DMS53 treated with DMSO at 0.1 percent for 48 hours (cell line): ENCODE measurements at regions not wholly inside any gene's neighbourhood (a gene's known extent, or its start where the extent isn't known, plus 50 kb on each side); places are given as distances from the start of the nearest gene placed in this dataset.

Experiments
- DNase-seq: peaks from one replicate; lab custom pipeline; 2025; ENCODE audit not compliant: unreplicated experiment; lab: John Stamatoyannopoulos, UW

- no peak for DNase-seq
Measured at GRCh38 chr4:13059019-13059418, 425.1 kb downstream of the RAB28 start.

DNA sequence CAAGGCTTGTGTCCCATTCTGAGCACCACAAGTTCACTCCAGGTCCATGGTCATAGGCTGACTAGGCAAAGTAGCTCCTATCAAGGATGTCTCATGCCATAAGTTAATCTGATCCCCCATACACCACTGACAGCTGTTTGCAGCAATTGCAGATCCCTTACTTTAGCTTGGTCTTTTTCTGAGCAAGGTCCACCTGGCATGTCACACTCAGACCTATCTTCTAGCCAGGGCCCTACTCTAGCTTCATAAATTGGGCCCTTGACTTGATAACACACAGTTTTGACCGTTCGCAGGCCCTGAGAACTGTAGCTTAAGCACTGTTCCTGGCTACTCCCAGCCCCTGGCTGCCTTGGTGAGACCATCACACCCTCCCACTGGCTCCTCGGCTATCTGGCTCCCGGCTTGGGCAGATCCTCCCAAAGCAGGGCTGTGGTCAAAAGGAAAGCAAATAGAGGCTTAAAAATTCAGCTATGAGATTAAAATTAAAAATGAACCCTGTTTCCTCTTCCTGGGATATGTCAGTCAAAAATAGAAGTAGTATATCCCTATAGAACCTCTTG is 427.4 kb downstream of the RAB28 start:
- DNase-seq = no peak

GRCh38 chr4:13054420-13054970 is 429.6 kb downstream of the RAB28 start:
- DNase-seq = no peak

DNA sequence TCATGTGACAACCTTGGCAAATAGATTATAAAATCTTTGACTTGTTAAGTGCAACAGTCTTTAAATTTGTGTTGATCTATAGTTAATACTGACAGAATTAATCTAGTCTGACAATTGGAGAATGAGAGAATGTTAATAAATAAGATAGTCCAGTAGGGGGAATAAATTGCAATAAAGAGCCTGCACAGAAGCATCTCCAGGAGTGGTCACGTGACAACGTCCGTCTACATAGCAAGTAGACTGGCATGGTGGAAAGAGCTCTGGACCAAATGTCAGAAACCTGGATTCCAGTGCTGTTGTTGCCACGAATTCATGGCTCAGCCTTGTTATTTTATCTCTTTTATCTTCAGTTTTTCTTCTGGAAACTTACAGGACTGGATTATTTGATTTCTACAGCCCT is 436.5 kb downstream of the RAB28 start:
- no peak for DNase-seq

DNA sequence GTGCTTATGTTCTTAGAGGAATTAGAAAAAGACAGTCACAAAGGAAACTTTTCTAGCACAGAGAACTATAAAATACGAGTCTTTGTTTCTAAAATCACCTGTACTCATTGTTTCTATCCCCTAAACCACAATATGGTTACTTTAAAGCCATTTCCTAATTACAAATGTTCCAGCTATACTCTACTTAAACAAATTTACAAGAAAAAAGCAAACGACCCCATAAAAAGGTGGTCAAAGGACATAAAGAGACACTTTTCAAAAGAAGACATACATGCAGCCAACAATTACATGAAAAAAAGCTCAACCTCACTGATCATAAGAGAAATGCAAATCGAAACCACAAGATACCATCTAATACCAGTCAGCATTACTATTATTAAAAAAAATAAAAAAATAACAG is 447.3 kb downstream of the RAB28 start:
- DNase-seq = no peak

GRCh38 chr4:13032936-13033335 is 451.2 kb downstream of the RAB28 start:
- no peak for DNase-seq

DNA sequence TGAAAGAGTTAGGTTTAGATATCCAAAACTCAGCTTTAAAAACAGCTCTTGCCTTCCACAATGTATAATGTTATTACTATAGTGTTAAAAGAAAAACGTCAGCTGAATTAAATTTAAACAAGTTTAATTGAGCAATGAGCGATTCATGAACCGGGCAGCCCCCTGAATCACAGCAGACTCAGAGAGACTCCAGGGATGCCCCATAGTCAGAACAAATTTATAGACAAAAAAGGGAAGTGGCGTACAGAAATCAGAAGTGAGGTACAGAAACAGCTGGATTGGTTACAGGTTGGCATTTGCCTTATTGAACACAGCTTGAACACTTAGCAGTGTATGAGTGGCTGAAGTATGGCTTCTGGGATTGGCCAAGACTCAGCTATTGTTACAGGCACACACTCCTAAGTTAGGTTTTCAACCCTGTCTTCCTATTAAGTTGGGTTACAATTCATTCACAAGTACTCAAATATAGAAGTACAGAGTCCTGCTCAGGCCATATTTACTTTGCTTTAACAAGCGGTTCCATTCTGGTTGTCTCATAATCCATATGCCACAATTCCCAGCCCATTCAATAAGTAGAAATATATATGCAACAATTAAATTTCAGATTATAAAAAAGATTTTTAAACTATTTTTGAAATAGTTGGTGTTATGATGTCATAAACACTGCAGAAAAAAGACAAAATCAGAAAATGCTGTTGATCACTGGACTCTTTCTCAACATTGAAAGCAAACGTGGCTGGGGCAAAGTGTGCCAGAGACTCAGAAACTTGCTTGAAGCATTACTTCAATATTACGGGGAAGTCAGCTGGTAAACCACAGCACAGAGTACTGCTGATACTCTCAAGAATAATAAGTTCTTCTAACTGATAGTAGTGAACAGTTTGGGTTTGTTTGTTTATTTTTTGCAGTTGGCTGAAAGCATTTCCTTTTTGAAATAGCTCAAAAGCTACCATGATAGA is 459.7 kb downstream of the RAB28 start:
- no peak for DNase-seq

- DNase-seq = no peak
Measured at GRCh38 chr4:13007802-13008470, 476.2 kb downstream of the RAB28 start.

DNA sequence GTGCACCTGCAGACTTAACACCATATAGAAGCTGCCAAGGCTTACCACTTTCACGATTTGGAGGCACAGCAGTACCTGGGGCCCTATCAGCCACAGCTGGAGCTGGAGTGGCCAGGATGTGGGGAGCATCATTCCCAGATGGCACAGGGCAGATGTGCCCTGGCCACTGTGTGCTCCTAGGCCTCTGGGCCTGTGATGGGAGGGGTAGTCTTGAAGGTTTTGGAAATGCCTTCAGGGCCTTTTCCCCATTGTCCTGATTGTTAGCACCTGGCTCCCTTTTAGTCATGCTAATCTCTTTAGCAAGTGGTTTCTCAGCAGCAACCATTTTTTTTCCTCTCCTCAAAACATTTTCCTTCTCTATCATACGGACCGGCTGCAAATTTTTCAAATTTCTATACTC is 490.2 kb downstream of the RAB28 start:
- no peak for DNase-seq

DNA sequence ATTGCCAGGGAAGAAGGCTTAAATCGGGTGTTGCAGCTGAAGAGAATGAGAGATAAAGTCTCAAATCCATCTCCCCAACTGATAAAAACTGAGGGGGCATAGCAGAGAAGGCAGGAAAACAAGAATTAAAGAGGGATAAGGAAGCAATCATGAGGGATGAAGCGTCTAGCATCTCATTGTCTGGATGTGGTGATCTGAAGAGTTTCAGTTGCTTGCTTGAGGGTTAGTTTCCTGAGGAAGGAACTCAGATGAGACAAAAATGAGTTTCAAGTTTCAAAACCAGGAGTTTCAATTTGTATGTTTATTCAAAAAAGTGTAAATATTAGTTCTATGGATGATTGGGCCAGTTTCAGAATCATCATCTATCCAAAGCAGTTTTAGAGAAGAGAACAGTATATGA is 496.9 kb downstream of the RAB28 start:
- no peak for DNase-seq

GRCh38 chr4:12979797-12980196 is 504.3 kb downstream of the RAB28 start:
- DNase-seq = no peak

- DNase-seq = no peak
Measured at GRCh38 chr4:12978310-12978709, 505.8 kb downstream of the RAB28 start.

DNA sequence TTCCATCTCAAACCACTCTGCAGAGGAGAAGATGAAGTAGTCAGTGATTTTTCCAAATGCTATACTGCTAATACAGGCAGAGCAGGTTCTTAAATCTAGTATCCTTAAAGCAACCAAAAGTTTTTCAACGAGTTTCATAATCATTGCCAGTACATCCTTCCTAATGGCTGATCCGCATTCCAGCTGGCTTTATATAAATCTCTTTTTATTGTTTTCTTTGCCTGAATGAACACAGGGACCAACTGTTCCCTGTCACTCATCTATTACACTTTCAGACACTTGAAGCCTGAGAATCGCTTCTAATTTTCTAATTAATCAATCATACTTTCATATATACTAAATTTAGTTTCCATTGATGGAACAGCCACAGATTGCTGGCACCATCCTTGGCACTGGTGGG is 508.6 kb downstream of the RAB28 start:
- DNase-seq = no peak

DNA sequence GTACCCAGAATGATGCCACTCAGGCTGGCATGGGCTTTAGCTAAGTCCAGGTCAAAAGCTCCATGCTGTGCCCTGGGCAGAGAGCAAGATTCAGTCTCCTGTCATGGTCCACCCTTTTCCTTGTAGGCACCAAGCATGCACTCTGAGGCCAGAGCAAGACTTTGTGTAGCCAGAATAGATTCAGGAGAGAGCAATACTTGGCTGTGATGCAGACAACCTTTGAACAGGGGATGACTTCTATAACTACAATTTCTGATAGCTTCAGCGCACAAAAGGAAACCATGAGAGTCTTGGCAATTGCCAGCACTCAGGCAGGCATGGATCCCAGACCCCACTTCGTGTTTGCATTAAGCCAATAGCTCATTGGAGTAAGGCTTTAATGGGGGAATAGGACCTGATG is 510.6 kb downstream of the RAB28 start:
- DNase-seq = no peak

DNA sequence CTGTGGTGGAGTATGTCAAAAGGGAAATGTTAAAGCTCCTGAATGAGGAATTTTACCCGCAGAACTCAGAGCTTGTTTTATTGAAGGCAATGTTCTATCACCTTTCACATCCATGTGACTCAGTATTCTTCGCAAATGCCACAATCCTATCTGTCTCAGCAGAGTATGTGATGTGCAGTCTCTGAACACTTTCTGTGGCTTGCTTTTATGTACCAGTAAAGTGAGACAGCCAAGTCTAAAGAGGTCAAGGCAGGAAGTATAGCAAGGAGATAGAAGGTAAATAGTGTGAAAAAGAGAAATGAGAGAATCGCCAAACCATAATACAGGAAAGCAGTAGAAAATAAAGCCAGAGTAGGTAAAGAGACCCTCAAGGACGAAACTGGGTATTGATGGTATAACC is 515.8 kb downstream of the RAB28 start:
- no peak for DNase-seq

DNA sequence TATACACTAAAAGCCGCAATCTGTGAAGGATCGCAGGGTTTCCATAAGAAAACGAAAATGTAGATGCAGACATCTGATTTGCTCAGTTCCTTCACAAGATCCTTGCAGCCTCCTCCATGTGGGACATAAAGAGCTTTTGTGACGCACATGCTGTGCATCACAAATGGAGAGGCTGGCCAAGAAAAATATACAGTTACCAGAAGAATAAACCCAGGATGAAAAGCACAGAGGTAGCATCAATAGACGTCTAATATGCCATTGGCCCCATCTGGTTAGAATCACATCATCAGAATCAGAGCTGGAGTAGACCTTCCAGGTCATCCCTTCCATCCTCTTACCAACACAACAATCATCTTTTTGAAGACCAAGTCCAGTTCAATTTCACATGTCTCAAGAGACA is 517.4 kb downstream of the RAB28 start:
- no peak for DNase-seq

DNA sequence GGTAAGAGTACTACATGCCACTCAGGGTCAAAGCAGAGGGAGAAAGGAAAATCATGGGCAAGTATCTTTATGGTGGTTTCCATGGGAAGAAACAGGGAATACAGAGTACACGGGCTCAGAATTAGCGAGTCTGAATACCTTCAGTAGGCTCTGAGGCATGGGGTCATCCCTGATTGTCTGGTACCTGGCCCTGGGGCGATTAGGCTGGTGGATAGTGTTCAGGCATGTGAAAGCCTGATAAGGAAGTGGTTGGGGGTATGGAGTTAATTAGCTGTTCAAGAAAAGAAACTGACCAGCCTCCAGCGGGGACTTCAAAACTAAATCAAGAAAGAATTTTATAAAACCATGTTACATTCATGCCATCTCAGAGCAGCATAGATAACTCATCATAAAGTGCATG is 518.8 kb downstream of the RAB28 start:
- no peak for DNase-seq

DNA sequence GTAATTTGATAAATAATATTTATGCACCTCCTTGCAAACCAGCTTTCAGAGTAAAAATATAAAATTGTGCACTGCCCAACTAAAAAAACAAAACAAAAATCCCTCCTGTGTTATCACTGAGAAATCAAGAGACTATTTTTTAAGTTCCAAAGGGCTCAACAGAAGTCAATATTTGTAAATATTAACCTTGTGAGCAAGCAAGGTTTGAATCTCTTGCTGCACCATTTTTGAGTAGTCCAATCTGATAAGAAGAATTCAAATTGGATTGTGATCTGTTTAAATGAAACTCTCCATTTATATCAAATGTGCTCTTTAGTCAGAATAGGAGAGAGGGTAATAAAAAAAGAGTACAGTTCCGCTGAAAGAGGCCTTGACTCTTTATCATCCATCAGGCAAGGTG is 520.2 kb downstream of the RAB28 start:
- DNase-seq = no peak

- no peak for DNase-seq
Measured at GRCh38 chr4:12963291-12963690, 520.8 kb downstream of the RAB28 start.

DNA sequence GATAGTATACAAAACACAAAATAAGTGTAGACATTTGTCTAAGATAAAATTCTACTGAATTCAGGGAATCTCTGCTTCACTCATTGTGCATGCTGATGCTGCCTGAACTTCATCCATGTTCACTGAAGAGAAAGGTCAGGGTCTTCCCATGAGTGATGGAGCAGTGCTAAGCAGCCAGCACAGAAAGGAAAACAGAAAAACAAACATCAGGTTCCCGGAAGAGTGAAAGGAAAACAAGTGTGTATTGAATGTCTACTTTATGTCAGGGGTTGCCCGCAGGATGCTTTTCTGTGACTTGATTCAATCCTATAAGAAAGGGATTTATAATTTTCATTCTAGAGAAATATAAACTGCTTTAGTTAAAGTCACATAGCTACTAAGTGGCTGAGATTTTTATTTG is 522.4 kb downstream of the RAB28 start:
- DNase-seq = no peak

- DNase-seq = no peak
Measured at GRCh38 chr4:12958436-12958835, 525.7 kb downstream of the RAB28 start.

- DNase-seq = no peak
Measured at GRCh38 chr4:12957108-12957507, 527.0 kb downstream of the RAB28 start.
